Middle frontal gyrus (tissue), 1 donor: ENCODE measurements at regions not wholly inside any gene's neighbourhood (a gene's known extent, or its start where the extent isn't known, plus 50 kb on each side); places are given as distances from the start of the nearest gene placed in this dataset.
"Not testable (repeated sequence)": the region's sequence is repeated elsewhere in the genome, so short reads cannot be mapped to it uniquely, and the experiment has no call there.

ENCODE experiments used
- DNase-seq: peaks from one replicate; pipeline ENCODE4 v3.0.0-alpha.2; 2015; ENCODE audit warnings: low spot score; ENCODE audit errors: extremely low spot score

GRCh38 chr16:88164196-88165039 is 213.2 kb downstream of the BANP start:
- not testable (repeated sequence) for DNase-seq

DNA sequence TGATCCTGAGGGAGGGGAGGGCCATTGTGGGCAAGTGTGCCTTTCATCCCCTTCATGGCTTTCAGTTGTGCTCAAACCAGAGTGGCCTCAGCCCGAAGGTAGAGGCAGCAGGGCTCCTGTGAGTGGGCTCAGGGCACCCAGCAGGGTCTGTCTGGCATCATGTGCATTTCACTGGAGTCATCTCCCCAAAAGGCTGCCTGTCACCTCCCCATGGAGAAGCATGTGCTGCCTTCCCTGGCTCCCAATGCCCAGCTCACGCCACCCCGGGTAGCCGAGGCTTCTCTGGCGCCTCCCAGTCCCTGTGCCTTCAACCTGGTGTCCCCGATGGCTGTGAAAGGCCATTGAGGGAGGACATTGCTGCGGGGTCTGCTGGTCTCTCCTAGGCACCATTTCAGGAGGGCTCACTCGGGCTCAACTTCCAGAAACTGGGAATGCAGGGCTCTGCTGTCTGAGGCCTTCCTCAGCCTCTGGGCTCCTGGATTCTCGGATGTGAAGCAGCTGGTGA is 213.9 kb downstream of the BANP start:
- DNase-seq = not testable (repeated sequence)

DNA sequence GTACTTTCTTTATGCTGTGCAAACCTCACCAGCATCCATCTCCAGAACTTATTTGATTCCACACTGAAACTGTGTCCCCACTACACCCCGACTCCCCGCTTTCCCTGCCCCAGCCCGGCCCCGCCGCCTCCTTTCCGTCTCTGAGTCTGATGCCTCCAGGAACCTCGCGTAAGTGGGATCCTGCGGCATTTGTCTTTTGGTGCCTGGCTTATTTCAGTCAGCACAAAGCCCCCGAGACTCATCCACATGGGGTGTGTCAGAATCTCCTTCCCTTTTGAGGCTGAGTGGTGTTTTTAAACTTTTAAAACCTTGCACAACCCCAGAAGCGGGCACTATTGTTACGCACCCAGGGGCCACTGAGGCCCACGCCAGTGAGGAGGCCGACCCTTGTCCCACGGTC is 214.4 kb downstream of the BANP start:
- DNase-seq = not testable (repeated sequence)

DNA sequence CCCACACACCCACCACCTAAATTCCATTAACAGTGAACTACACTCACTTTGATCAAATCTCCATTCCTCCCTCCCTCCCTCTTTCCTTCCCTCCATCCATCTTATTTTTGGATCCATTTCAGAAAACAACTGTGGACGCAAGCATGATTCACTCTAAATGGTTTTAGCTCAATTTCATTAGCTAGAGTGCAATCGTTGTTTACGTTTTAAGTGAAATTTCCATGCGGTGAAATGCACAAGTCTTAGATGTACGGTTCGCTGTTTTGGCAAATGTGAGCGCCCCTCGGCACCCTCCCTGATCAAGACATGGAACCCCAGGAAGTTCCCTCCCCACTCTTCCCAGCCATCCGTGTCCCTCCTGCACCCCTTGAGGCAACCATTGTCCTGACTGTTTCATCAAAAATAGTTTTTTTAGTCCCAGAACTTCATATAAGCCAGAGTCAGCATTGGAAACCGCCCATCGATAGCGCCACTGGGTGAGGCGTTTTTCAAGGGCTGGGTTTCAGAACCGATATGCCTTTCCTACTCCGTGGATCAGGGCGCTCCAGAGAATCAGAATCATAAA is 215.1 kb downstream of the BANP start:
- DNase-seq = not testable (repeated sequence)

GRCh38 chr16:88167798-88168556 is 214.8 kb upstream of the ZNF469 start:
- DNase-seq = not testable (repeated sequence)

GRCh38 chr16:88168557-88168949 is 214.2 kb upstream of the ZNF469 start:
- not testable (repeated sequence) for DNase-seq

DNA sequence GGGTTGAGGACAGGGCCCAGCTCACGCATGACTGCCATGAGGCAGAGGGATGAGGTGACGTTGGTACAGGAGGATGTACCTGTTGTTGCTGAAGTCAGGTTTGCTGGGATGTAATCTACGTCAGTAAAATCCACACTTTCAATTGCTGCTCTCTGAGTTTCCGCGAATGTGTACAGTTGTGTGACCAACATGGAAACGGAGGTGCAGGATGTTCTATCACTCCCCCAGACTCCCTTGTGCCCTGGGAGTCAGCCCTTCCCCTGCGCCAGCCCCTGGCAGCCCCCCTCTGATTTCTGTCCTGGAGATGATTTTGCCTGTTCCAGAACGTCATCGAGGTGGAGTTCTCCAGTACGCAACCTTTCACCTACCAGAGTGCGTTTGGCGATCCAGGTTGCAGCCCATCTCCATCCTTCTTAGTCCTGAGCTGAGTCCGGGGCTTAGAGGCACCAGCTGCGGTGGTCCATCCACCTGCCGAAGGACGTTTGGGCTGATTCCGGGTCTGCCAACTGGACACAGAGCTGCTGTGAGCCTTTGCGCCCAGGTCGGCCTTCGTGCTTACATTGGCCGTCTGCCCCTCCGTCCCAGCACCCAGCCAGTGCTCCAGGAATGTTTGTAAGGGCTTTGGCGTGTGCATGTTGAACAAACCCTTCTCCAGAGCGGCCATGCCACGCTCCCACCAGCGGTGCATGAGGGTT is 213.5 kb upstream of the ZNF469 start:
- DNase-seq = not testable (repeated sequence)

GRCh38 chr16:88169831-88170165 is 213.0 kb upstream of the ZNF469 start:
- not testable (repeated sequence) for DNase-seq

GRCh38 chr16:88170528-88170991 is 212.2 kb upstream of the ZNF469 start:
- DNase-seq = no peak

DNA sequence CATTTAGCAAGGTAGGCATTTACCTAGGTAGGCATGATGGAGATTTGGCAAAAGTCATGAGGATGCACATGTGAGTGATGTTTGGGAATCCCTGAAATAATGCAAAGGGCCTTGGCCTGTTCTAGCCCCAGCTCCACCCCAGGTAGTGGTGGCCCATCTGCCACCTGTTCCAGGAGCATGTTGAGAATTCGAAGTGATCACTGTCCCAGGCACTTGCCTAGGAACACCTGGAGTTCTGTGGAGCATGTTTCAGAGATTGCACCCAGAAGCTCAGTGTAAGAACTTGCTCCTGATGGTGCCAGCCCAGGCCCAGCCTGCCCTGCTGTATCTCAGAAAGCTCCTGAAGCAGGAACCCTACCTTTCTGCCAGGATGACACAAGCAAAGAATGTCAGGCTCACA is 211.6 kb upstream of the ZNF469 start:
- not testable (repeated sequence) for DNase-seq

DNA sequence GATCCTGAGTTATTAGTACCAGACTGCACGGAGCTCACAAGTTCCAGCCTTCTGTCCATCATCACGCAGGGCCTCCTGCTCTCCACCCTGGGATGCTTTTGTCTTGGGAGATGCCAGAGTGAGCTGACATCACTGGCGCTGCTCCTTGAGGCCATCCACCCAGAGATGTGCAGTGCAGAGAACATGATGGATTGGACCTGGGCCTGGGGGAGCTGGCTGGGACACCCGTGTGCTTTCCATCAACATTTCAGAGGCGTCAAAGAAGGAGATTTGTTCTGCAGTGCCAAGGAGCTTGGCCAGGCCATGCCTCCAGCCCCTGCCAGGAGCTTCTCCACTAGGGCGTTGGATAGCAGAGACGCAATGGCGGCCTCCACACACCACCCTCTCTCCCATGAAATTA is 206.6 kb upstream of the ZNF469 start:
- DNase-seq = not testable (repeated sequence)

DNA sequence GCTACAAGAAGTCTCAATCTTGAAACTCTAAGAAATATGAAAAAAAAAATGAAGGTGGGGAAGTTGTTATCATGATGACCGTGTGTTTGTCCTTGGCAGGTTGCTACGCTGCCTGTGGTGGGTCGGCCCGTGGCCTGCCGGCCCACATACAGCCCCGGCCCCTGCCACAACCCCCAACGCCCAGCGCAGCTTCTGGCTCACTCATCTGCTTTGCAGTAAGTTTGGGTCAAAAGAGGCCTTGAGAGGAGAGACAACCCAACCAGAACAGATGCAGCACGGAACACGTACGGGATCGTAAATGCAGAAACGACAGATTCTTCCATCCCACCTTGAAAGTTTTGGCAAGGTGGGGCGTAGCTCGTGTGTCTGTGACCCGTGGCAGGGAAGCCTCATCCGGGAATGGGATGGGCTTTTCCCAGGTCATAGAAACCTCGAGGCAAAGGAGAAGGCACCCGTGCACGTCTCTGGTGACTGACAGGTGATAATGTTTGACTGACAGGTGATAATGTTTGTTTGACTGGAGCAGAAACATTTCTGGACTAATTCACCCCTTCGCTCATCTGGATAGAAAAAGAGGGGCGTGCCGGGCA is 206.1 kb upstream of the ZNF469 start:
- not testable (repeated sequence) for DNase-seq

GRCh38 chr16:88178251-88178650 is 204.5 kb upstream of the ZNF469 start:
- DNase-seq = not testable (repeated sequence)

DNA sequence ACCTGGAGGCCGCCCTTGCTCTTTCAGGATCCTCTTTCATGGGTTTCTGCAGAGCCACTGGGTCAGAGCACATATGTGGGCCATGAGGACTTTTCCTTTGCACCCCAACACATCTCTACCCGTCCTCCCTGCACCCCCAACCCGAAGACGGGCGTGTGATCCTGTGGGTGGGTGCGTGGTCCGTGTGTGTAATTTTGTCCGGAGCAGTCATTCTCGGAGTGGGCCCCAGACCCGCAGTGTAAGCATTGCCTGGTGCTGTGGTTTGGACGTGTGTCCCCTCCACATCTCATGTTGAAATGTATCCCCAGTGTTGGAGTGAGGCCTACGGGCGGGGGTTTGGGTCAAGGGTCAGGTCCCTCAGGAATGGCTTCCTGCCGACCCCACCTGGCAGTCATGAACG is 203.9 kb upstream of the ZNF469 start:
- DNase-seq = not testable (repeated sequence)

DNA sequence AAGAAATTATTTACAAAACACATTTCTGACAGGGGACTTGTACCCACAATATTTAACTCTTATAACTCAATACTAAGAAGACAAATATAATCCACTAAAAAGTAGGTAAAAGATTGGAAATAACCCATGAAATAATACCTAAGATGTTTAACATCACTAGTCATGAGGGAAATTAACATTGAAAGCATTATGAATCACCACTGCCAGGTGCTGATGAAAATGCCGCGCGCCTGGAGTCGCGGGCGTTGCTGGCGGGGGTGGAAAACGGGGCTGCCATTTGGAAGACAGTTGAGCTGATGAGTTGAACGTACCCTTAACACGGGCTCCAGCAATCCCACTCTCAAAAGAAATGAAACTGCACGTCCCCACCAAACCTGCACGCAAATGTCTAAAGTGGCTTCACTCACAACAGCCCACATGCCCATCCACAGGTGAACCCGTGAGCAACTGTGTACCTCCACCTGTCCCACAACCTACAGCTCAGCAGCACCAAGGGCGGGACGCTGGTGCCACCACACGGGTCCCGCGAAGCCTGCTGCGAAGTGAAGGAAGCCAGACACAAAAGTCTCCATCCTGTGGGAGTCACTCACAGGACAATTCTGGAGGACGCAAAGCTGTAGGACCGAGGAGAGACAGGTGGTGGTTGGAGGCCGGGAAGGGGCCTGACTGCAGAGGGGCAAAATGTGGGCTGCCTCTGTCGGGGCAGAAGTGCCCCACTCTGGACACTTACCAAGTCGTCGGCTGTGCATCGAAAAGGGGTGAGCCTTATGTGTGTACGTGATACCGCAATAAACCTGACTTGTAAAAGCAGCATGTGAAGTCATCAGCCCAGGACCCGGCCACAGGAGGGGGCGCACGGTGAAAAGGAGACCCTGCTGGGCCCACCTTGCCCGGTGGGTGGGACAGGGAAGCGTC is 199.5 kb upstream of the ZNF469 start:
- not testable (repeated sequence) for DNase-seq

- DNase-seq = not testable (repeated sequence)
Observed at GRCh38 chr16:88184053-88184452, 198.7 kb upstream of the ZNF469 start.

DNA sequence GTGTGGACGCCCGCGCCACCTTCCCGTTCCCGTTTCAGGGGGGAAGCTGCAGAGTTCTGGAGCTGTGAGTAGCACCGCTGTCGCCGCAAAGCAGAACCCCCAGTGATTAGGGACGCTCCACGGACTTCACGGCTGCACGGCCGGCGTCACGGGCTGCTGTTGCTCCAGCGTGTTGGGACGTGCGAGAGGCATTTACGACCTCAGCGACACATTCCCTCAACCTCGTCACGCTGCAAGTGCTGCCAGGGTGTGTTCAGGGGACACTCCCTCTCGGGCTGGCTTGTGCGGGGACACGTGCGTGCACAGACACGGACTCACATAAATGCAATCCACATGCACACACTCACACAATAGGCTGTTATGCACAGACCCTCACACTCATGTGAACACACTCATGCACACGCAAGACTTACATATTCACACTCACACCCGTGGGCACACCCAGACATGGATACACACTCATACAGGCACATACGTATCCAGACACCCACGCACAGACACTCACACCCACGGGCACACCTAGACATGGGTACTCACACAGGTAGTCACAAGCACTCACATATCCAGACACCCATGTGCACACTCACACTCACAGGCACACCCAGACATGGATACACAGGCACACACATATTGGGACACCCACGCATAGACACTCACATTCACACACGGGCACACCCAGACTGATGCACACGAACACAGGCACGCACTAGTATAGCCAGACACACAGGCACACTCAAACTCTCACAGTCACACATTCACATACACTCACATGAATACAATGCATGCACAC is 198.0 kb upstream of the ZNF469 start:
- DNase-seq = not testable (repeated sequence)

- not testable (repeated sequence) for DNase-seq
Observed at GRCh38 chr16:88185406-88185805, 197.4 kb upstream of the ZNF469 start.
